HL-60 (cell line): ENCODE measurements at regions not wholly inside any gene's neighbourhood (a gene's known extent, or its start where the extent isn't known, plus 50 kb on each side); places are given as distances from the start of the nearest gene placed in this dataset.

Source experiments
- CTCF ChIP-seq: IDR thresholded peaks from one replicate; pipeline ENCODE4 v1.5.1; 2011; ENCODE audit warnings: low read length, control low read depth, inconsistent platforms; ENCODE audit not compliant: insufficient read depth
- GABPA ChIP-seq: IDR thresholded peaks from 2 replicates; pipeline ENCODE4 v1.6.1; 2012; ENCODE audit warnings: low read depth
- REST ChIP-seq: IDR thresholded peaks from 2 replicates; pipeline ENCODE4 v1.6.1; 2012; ENCODE audit warnings: low read depth; ENCODE audit not compliant: insufficient replicate concordance

- TF ChIP-seq CTCF (no peak), GABPA (no peak), REST (no peak)
Measured at GRCh38 chr11:134664447-134665187, 252.6 kb upstream of the B3GAT1 start.
